Astrocyte of the cerebellum (primary cell): ENCODE measurements at regions not wholly inside any gene's neighbourhood (a gene's known extent, or its start where the extent isn't known, plus 50 kb on each side); places are given as distances from the start of the nearest gene placed in this dataset.

Experiments used
- DNase-seq: peaks from one replicate; pipeline ENCODE4 v3.0.0-alpha.2; 2011; ENCODE audit warnings: low read depth
- H3K4me3 ChIP-seq: 2 replicates; pipeline ENCODE4 v1.5.1; 2011; ENCODE audit warnings: mild to moderate bottlenecking, low read depth, low read length, moderate library complexity
- in situ Hi-C: cut with HindIII; loops from 2 replicates; pipeline ENCODE4 v1.10.0; 2017; ENCODE audit warnings: low sequenced_read_pairs
- TF ChIP-seq, protein P1 (sequence below): IDR thresholded peaks from 2 replicates; pipeline ENCODE4 v1.5.1; 2012; ENCODE audit warnings: low read length, low read depth, moderate library complexity, mild to moderate bottlenecking; ENCODE audit errors: missing control alignments

GRCh38 chrX:98362630-98363029 is 1478.9 kb downstream of the RPA4 start:
- DNase-seq, result no peak
- in situ Hi-C loops, result no loop called here

GRCh38 chrX:98371994-98372393 is 1488.3 kb downstream of the RPA4 start:
- in situ Hi-C loops, result no loop called here
- H3K4me3 ChIP-seq, result no peak overlapping the region
- TF ChIP-seq, protein P1, sequence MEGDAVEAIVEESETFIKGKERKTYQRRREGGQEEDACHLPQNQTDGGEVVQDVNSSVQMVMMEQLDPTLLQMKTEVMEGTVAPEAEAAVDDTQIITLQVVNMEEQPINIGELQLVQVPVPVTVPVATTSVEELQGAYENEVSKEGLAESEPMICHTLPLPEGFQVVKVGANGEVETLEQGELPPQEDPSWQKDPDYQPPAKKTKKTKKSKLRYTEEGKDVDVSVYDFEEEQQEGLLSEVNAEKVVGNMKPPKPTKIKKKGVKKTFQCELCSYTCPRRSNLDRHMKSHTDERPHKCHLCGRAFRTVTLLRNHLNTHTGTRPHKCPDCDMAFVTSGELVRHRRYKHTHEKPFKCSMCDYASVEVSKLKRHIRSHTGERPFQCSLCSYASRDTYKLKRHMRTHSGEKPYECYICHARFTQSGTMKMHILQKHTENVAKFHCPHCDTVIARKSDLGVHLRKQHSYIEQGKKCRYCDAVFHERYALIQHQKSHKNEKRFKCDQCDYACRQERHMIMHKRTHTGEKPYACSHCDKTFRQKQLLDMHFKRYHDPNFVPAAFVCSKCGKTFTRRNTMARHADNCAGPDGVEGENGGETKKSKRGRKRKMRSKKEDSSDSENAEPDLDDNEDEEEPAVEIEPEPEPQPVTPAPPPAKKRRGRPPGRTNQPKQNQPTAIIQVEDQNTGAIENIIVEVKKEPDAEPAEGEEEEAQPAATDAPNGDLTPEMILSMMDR, result no peak
- DNase-seq, result no peak

More at GRCh38 chrX:98362630-98363029, 1478.9 kb downstream of the RPA4 start:
- TF ChIP-seq, protein P1, result no peak
- H3K4me3 ChIP-seq, result no peak overlapping the region

GRCh38 chrX:98379134-98379533 is 1495.4 kb downstream of the RPA4 start:
- DNase-seq, result no peak
- TF ChIP-seq, protein P1, result no peak
- in situ Hi-C loops, result no loop called here
- H3K4me3 ChIP-seq, result no peak overlapping the region

GRCh38 chrX:98380106-98380505 is 1496.4 kb downstream of the RPA4 start:
- in situ Hi-C loops, result no loop called here
- no peak for DNase-seq
- no peak overlapping the region for H3K4me3 ChIP-seq
- TF ChIP-seq, protein P1, result no peak

DNA sequence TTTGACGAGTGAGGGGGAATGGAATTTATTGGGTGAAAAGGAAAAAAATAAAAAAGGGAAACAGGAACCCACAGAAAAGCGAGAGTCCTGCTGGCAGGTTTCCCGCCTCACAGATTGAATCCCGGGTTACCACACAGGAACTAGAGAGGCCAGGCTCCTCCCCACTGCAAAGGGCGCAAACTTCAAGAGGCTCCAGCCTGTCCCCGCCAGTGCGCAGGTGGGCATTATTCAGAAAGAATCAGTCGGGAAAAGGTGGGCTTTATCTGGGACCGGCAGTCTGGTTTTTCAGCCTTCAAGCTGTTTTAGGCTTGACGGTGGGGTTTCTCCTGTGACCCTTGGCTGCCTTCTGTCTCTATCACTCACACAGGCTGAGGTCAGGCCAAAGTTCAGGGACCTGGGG is 1496.8 kb downstream of the RPA4 start:
- no peak overlapping the region for H3K4me3 ChIP-seq
- no peak for DNase-seq
- TF ChIP-seq, protein P1, result no peak
- in situ Hi-C loops, result no loop called here

DNA sequence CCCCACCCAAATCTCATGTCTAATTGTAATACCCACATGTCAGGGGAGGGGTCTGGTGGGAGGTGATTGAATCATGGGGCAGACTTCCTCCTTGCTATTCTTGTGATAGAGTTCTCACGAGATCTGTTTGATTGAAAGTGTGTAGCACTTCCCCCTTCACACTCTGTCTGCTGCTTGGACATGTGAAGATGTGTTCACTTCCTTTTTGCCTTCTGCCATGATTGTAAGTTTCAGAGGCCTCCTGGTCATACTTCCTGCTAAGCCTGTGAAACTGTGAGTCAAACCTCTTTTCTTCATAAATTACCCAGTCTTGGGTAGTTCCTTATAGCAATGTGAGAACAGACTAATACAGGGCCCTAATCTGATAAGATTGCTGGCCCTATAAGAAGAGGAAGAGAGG is 1514.8 kb downstream of the RPA4 start:
- H3K4me3 ChIP-seq, result no peak overlapping the region
- TF ChIP-seq, protein P1, result no peak
- DNase-seq, result no peak
- in situ Hi-C loops, result no loop called here

DNA sequence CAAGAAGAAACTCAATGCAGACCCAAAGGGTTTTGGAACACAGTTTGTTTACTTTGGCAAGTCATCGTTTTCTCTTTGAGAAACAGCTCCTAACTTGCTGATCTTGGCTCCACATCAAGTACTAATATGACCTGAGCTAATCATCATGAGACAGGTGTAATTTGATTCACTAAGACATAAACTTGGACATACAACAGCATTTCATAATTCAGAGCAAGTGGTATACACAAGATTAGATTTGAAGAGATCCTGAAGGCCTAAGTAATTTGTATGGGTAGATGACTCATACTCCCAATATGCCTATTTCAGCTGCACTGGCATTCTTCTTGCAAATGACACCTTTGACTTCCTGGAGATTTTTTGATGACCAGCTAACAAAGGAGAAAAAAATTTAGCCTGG is 1521.7 kb downstream of the RPA4 start:
- in situ Hi-C loops, result no loop called here
- H3K4me3 ChIP-seq, result no peak overlapping the region
- DNase-seq, result no peak
- TF ChIP-seq, protein P1, result no peak
